GM23248 (cell line): ENCODE measurements at regions not wholly inside any gene's neighbourhood (a gene's known extent, or its start where the extent isn't known, plus 50 kb on each side); places are given as distances from the start of the nearest gene placed in this dataset.
A peak's percentile ranks its signal among the peaks of the same experiment; 100 is the strongest.

Source experiments
- DNase-seq: peaks from one replicate; pipeline ENCODE4 v3.0.0-alpha.2; 2015
- H2AFZ ChIP-seq: fragments of 200-600 bp; sonication (generic); 2 replicates; pipeline ENCODE4 v1.6.1; 2016; ENCODE audit warnings: antibody characterized with exemption
- H3F3A ChIP-seq: fragments of 200-600 bp; sonication (generic); 2 replicates; pipeline ENCODE4 v1.6.1; 2016; ENCODE audit warnings: mild to moderate bottlenecking, antibody characterized with exemption, mixed run types; ENCODE audit not compliant: insufficient read depth
- H3K27ac ChIP-seq: fragments of 200-600 bp; sonication (generic); 2 replicates; pipeline ENCODE4 v1.5.1; 2016; ENCODE audit warnings: mild to moderate bottlenecking
- H3K27me3 ChIP-seq: fragments of 200-600 bp; sonication (generic); replicated peaks from 2 replicates; pipeline ENCODE4 v1.6.1; 2016; ENCODE audit warnings: mild to moderate bottlenecking; ENCODE audit not compliant: insufficient read depth
- H3K36me3 ChIP-seq: fragments of 200-600 bp; sonication (generic); 2 replicates; pipeline ENCODE4 v1.6.1; 2016; ENCODE audit warnings: low read depth, mild to moderate bottlenecking
- H3K4me1 ChIP-seq: fragments of 200-600 bp; sonication (generic); 2 replicates; pipeline ENCODE4 v1.6.1; 2016; ENCODE audit warnings: mild to moderate bottlenecking; ENCODE audit not compliant: insufficient read depth
- H3K4me2 ChIP-seq: fragments of 200-600 bp; sonication (generic); one replicate; pipeline ENCODE4 v1.6.1; 2016; ENCODE audit warnings: mild to moderate bottlenecking; ENCODE audit not compliant: unreplicated experiment
- H3K4me3 ChIP-seq: fragments of 200-600 bp; sonication (generic); 2 replicates; pipeline ENCODE4 v1.5.1; 2016; ENCODE audit warnings: mild to moderate bottlenecking
- H3K79me2 ChIP-seq: fragments of 200-600 bp; sonication (generic); 2 replicates; pipeline ENCODE4 v1.6.1; 2016; ENCODE audit warnings: mild to moderate bottlenecking; ENCODE audit not compliant: insufficient read depth
- H3K9ac ChIP-seq: fragments of 200-600 bp; sonication (generic); 2 replicates; pipeline ENCODE4 v1.6.1; 2016; ENCODE audit warnings: mild to moderate bottlenecking
- H3K9me2 ChIP-seq: fragments of 200-600 bp; sonication (generic); 2 replicates; pipeline ENCODE4 v1.6.1; 2016; ENCODE audit warnings: mixed run types, mild to moderate bottlenecking, moderate library complexity; ENCODE audit not compliant: insufficient read depth
- H3K9me3 ChIP-seq: fragments of 200-600 bp; sonication (generic); one replicate; pipeline ENCODE4 v1.6.1; 2017; ENCODE audit warnings: low read depth
- H4K20me1 ChIP-seq: fragments of 200-600 bp; sonication (generic); 2 replicates; pipeline ENCODE4 v1.6.0; 2016; ENCODE audit not compliant: insufficient read depth
- EZH2 ChIP-seq: fragments of 200-600 bp; sonication (generic); IDR thresholded peaks from 2 replicates; pipeline ENCODE4 v1.6.1; 2018; ENCODE audit warnings: antibody characterized with exemption, mild to moderate bottlenecking; ENCODE audit not compliant: insufficient read depth, poor library complexity, severe bottlenecking
- EZH2phosphoT487 ChIP-seq: fragments of 200-600 bp; sonication (generic); IDR thresholded peaks from 2 replicates; pipeline ENCODE4 v1.6.1; 2018; ENCODE audit warnings: antibody characterized with exemption, moderate library complexity, mild to moderate bottlenecking, low read depth; ENCODE audit not compliant: insufficient read depth
- WGBS, 2 experiments: methylation state at CpG; one replicate each; pipeline ENCODE4 v1.1.6; 2015 to 2017; ENCODE audit warnings: low lambda C conversion rate in 2 of 2, low coverage in 1 of 2; ENCODE audit errors: missing lambda C conversion rate in 2 of 2; 5-methylcytosine and 5-hydroxymethylcytosine counted together
- in situ Hi-C: fragments of 300-500 bp; cut with MboI; formaldehyde crosslinking; loops from 2 replicates; pipeline ENCODE4 v1.15.0; 2020

DNA sequence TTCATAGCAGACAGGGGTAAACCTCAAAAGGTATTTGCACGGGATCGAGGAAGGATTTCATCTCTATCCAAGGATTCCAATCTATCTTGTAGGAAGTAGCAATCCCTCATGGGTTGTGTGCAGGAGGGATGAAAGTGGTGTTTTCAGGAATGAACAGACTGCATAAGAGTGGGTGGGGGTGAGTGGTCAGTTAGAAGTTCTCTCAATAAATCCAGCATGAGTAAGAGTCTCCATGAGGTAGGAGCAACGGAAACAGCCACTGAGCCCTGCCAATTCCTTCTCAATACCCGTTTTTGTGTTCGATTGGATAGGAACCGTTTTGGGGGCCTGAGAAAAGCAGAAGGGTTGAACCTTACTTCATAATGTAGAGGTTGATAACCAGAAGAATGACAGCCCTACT, 375.6 kb downstream of the SOX9 start:
- in situ Hi-C loops: no loop called here
- Histone ChIP-seq H3K27me3 (no peaks in the 10 kb centered on the region), H3K4me2 (no peak overlapping the region), H3K9me3 (no peaks in the 10 kb centered on the region), H3K27ac (no peak overlapping the region), H3K36me3 (no peaks in the 10 kb centered on the region), H3K4me3 (no peak overlapping the region), H3K9me2 (no peaks in the 10 kb centered on the region), H3K4me1 (no peaks in the 10 kb centered on the region), H3F3A (no peaks in the 10 kb centered on the region), H2AFZ (no peak overlapping the region), H4K20me1 (no peaks in the 10 kb centered on the region), H3K9ac (no peak overlapping the region), H3K79me2 (peaks cover 86% of the 10 kb centered on the region)
- WGBS, 2 experiments: 72 to 89% methylated on average over 6 of the region's 6 CpGs
- DNase-seq: peak; percentile 49
- TF ChIP-seq EZH2 (no peak), EZH2phosphoT487 (no peak)

DNA sequence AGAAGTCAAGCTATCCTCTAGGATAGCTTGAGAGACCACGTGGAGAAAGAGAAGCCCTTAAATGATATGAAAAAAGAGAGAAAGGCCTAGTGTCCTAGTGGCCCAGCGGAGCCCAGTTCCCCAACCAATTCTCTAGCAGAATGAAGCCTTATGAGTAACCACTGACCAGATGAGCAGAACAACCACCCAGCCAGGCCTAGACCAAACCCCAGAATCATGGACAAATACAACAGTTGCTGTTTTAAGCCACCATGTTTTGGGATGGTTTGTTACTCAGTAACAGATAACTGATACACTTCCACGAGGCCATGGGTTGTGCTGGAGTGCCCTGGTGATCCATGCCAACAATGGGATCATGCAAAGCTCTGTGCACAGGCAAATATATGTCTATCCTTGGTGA, 377.1 kb downstream of the SOX9 start:
- Histone ChIP-seq H3K27ac (no peak overlapping the region), H3K27me3 (no peaks in the 10 kb centered on the region), H3K79me2 (peaks cover 77% of the 10 kb centered on the region), H3K36me3 (no peaks in the 10 kb centered on the region), H3K9me3 (no peaks in the 10 kb centered on the region), H3F3A (peaks cover 2% of the 10 kb centered on the region; the same call in 1 of the 2 replicates), H3K9me2 (no peaks in the 10 kb centered on the region), H3K4me2 (no peak overlapping the region), H3K4me1 (peaks cover 13% of the 10 kb centered on the region), H3K9ac (no peak overlapping the region), H4K20me1 (no peaks in the 10 kb centered on the region), H3K4me3 (no peak overlapping the region), H2AFZ (no peak overlapping the region)
- no peak for DNase-seq
- WGBS, 2 experiments: 66 to 68% methylated on average over 3 of the region's 3 CpGs
- TF ChIP-seq EZH2phosphoT487 (no peak), EZH2 (no peak)
- in situ Hi-C loops: no loop called here

DNA sequence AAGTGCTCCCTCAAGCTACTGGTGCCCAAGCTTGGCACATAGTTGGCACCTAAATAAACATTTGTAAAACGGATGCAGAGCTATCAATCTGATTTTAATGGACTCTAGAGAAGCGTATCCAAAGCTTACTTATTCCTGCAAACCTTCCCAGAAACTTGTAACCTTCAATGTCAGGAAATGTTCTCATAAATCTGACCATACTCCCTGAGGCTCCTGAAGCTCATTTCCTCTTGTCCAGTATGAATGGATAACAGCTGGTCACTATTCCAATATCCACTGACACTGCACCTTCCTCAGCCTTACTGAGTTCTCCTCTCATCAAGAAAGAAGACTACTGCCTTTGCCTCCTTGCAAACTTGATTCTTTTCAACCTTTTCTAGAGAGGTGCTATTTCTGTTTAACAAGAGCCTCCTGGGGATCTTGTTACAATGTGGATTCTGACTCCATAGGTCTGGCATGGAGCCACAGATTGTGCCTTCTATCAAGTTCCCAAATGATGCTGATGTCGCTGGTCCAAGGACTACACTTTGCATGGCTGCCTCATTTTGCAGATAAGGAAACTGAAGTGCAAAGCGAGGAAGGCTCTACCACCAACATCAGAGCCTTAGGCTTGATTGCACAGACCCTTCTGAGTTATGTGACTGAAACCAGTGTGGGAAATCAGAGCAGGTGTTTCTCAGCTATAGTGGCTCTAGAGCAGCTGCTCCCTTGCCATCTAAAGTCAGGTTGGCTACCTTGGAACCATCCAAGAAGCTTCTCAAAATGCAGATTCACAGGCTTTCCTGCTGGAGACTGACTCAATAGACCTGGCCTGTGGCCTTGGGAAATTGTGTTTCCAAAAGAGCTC, 377.8 kb downstream of the SOX9 start:
- Histone ChIP-seq H3K4me2 (no peak overlapping the region), H3K9me3 (no peaks in the 10 kb centered on the region), H3K36me3 (no peaks in the 10 kb centered on the region), H4K20me1 (no peaks in the 10 kb centered on the region), H3K27ac (no peak overlapping the region), H3K4me3 (no peak overlapping the region), H3K9me2 (no peaks in the 10 kb centered on the region), H3F3A (peaks cover 8% of the 10 kb centered on the region; the same call in 1 of the 2 replicates), H3K27me3 (no peaks in the 10 kb centered on the region), H3K4me1 (peaks cover 18% of the 10 kb centered on the region), H2AFZ (no peak overlapping the region), H3K9ac (no peak overlapping the region), H3K79me2 (peaks cover 75% of the 10 kb centered on the region)
- in situ Hi-C loops: no loop called here
- DNase-seq: no peak
- TF ChIP-seq EZH2phosphoT487: no peak
- no peak for TF ChIP-seq EZH2
- WGBS, 2 experiments: 84% methylated on average over 4 of the region's 4 CpGs

DNA sequence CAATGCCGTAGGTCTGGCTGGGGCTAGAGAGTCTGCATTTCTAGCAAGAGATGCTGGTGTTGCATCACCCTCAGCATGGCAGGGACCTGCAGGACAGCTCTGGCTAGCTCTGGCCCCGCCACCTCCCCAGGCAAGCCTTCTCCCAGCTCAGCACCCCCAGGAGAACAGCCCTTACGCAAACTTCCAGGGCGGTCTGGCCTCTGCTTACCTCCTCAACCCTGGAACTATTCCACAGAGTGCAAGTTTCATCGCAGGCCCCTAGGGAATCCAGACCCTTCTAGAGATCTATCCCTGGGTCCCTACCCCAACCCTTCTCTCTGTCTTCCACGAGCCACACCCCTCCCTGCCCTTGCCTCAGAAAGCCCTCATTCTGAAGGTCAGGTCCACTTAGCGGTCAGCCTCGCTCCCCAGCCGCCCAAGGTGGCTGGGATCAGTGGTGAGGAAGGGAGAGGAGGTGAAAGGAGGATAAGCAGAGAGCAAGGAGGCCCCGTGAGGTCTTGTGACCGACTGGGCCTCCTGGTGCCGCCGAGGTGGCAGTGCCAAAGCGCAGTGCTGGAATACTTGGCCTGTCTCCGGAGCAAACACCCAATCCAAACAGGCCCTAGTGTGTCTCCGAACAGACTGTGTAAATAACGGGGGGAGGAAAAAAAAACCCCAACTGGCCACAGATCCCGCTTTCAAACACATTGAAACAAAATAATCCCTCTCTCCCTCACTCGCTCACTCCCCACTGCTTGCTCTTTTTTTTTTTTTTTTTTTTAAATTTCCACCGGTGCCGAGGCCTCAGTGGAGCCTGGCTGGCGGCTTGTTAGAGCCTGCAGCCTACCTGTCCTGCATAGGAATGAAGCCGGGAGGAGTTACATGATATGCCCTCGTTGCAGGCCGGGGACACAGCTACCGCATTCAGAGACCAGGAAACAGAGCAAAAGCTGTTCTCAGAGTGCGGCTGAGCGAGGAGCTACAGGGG, 380.9 kb downstream of the SOX9 start:
- DNase-seq: peak; percentile 43
- peak overlapping the region; percentile 86 for H2AFZ ChIP-seq
- H3K4me2 ChIP-seq: peak overlapping the region; percentile 84

More for the DNA sequence above, 380.9 kb downstream of the SOX9 start:
- no peaks in the 10 kb centered on the region for H3K27me3 ChIP-seq
- H4K20me1 ChIP-seq: no peaks in the 10 kb centered on the region
- no peaks in the 10 kb centered on the region for H3K36me3 ChIP-seq
- peak overlapping the region; percentile 62 for H3K9ac ChIP-seq
- peak overlapping the region; percentile 62 for H3K27ac ChIP-seq
- in situ Hi-C loops: loop anchor here (25.0 kb wide), 1 partner anchor 364 kb away; no protein-coding TSS in a partner anchor
- TF ChIP-seq EZH2: no peak
- TF ChIP-seq EZH2phosphoT487: no peak
- H3K4me3 ChIP-seq: peak overlapping the region; percentile 53
- no peaks in the 10 kb centered on the region for H3K9me2 ChIP-seq
- WGBS, 2 experiments: 46 to 51% methylated on average over 27 to 28 of the region's 28 CpGs
- H3K4me1 ChIP-seq: peaks cover 18% of the 10 kb centered on the region
- peaks cover 74% of the 10 kb centered on the region for H3K79me2 ChIP-seq
- H3K9me3 ChIP-seq: no peaks in the 10 kb centered on the region
- peaks cover 8% of the 10 kb centered on the region; the same call in 1 of the 2 replicates for H3F3A ChIP-seq
